ENCODE measurements at regions not wholly inside any gene's neighbourhood (a gene's known extent, or its start where the extent isn't known, plus 50 kb on each side); places are given as distances from the start of the nearest gene placed in this dataset.

DNA sequence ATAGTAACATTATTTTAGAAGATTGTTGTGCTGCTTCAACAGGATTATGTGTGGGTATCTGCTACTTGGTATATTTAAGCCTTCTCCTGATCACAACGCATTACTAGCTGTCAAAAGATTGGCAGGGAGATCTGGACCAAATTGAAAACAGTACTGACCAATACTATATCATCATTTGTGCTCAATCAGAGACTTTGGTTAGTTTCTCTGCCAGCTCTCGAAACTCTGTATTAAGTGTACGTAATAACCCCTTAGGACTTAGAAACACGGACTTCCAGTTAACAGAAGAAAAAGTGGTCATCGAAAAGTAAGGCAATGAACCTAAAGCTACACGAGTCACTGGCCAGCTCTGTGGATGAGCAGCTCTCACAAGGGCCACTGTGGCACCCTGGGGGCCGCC, 146.0 kb downstream of the EVX1 start:
- no peaks in the 10 kb centered on the region for H3K4me1 ChIP-seq (ENCODE audit: control insufficient read depth, insufficient read depth, low read length, poor library complexity, severe bottlenecking)
- no peaks in the 10 kb centered on the region for H3K36me3 ChIP-seq (ENCODE audit: control insufficient read depth, insufficient read depth, low read length)
- H3K9me3 ChIP-seq (ENCODE audit: control insufficient read depth, low read length), result no peaks in the 10 kb centered on the region
- WGBS, 2 experiments (ENCODE audit: insufficient coverage in 2 of 2), result 87 to 89% methylated on average over 6 to 7 of the region's 7 CpGs
- no peak overlapping the region for H3K4me3 ChIP-seq (ENCODE audit: extremely low read depth, insufficient read depth, low read length, poor library complexity, severe bottlenecking)
- H3K27ac ChIP-seq (ENCODE audit: low read depth, low read length, severe bottlenecking), result no peak overlapping the region

GRCh38 chr7:27389496-27389895, 146.9 kb downstream of the EVX1 start:
- WGBS, 2 experiments (ENCODE audit: insufficient coverage in 2 of 2), result 86 to 90% methylated on average over 2 to 3 of the region's 3 CpGs
- H3K9me3 ChIP-seq (ENCODE audit: control insufficient read depth, low read length), result no peaks in the 10 kb centered on the region
- H3K36me3 ChIP-seq (ENCODE audit: control insufficient read depth, insufficient read depth, low read length), result no peaks in the 10 kb centered on the region
- no peak overlapping the region for H3K27ac ChIP-seq (ENCODE audit: low read depth, low read length, severe bottlenecking)
- no peak overlapping the region for H3K4me3 ChIP-seq (ENCODE audit: extremely low read depth, insufficient read depth, low read length, poor library complexity, severe bottlenecking)
- no peaks in the 10 kb centered on the region for H3K4me1 ChIP-seq (ENCODE audit: control insufficient read depth, insufficient read depth, low read length, poor library complexity, severe bottlenecking)

GRCh38 chr7:27392477-27392876, 149.9 kb downstream of the EVX1 start:
- Histone ChIP-seq H3K4me1 (ENCODE audit: control insufficient read depth, insufficient read depth, low read length, poor library complexity, severe bottlenecking) (no peaks in the 10 kb centered on the region), H3K9me3 (ENCODE audit: control insufficient read depth, low read length) (no peaks in the 10 kb centered on the region), H3K4me3 (ENCODE audit: extremely low read depth, insufficient read depth, low read length, poor library complexity, severe bottlenecking) (no peak overlapping the region), H3K27ac (ENCODE audit: low read depth, low read length, severe bottlenecking) (no peak overlapping the region), H3K36me3 (ENCODE audit: control insufficient read depth, insufficient read depth, low read length) (no peaks in the 10 kb centered on the region)
- WGBS, 2 experiments (ENCODE audit: insufficient coverage in 2 of 2), result 88% methylated on average over 1 of the region's 1 CpG; no CpG with 5 or more reads in 1 of the 2 experiments

DNA sequence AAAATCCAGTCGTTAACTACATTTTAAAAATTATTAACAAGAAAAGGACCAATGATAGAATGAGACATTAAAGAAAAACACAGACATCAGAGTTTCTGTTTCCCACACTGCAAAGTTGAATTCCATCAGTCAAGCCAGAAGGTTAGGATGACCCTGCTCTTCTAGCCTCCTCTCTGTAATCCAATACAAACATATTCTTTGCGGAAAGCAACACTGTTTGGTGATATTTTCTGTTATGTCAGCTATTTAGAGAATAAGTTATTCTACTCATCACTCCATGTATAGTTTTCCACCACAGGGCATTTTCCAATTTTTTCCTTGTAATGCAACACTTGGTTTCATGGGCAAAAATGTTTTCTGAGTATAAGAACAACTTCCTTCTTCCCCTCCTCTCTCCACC, 152.3 kb downstream of the EVX1 start:
- Histone ChIP-seq H3K4me3 (ENCODE audit: extremely low read depth, insufficient read depth, low read length, poor library complexity, severe bottlenecking) (no peak overlapping the region), H3K36me3 (ENCODE audit: control insufficient read depth, insufficient read depth, low read length) (no peaks in the 10 kb centered on the region), H3K4me1 (ENCODE audit: control insufficient read depth, insufficient read depth, low read length, poor library complexity, severe bottlenecking) (no peaks in the 10 kb centered on the region), H3K9me3 (ENCODE audit: control insufficient read depth, low read length) (no peaks in the 10 kb centered on the region), H3K27ac (ENCODE audit: low read depth, low read length, severe bottlenecking) (no peak overlapping the region)
- WGBS, 2 experiments (ENCODE audit: insufficient coverage in 2 of 2), result no CpG with 5 or more reads among the region's 2 CpGs

DNA sequence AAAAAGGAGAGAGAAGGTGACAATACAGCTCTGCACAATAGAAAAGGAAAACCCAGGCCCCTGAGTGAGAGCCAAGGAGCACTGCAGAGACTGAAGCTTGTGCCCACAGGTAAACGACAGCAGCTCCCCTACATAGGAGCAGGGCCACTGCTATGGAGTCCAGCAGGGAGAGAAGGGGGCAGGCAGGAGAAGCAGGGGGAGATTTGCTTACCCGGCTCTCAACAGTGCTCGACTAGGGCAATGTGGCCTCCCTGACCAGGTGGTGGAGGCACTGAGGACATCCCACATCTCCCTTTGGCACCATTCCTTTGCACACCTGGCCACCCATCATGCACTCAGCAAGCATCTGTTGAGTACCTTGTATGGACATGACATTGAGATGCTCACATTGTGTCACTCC, 153.0 kb downstream of the EVX1 start:
- Histone ChIP-seq H3K27ac (ENCODE audit: low read depth, low read length, severe bottlenecking) (no peak overlapping the region), H3K36me3 (ENCODE audit: control insufficient read depth, insufficient read depth, low read length) (no peaks in the 10 kb centered on the region), H3K9me3 (ENCODE audit: control insufficient read depth, low read length) (no peaks in the 10 kb centered on the region), H3K4me3 (ENCODE audit: extremely low read depth, insufficient read depth, low read length, poor library complexity, severe bottlenecking) (no peak overlapping the region), H3K4me1 (ENCODE audit: control insufficient read depth, insufficient read depth, low read length, poor library complexity, severe bottlenecking) (no peaks in the 10 kb centered on the region)
- 80 to 100% methylated on average over 3 of the region's 3 CpGs for WGBS, 2 experiments (ENCODE audit: insufficient coverage in 2 of 2)

DNA sequence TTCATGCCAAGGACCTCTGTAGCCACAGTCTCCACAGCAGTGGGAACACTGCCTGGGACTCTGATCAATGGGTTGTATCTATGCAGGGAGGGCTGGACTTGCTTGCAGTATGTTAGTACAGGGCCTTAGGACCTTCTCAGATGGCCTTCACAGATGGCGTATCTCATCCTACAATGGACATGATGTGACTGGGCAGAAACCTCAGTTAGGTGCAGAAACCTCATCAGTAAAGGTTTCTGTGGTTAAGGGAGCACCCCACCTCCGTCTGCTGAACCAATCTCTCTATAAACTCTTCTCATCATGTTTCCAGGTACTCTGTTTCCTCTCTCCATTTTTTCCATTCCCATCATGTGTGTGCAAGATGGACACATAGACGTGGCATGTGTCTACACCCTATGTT, 154.9 kb downstream of the EVX1 start:
- Histone ChIP-seq H3K27ac (ENCODE audit: low read depth, low read length, severe bottlenecking) (no peak overlapping the region), H3K4me1 (ENCODE audit: control insufficient read depth, insufficient read depth, low read length, poor library complexity, severe bottlenecking) (no peaks in the 10 kb centered on the region), H3K4me3 (ENCODE audit: extremely low read depth, insufficient read depth, low read length, poor library complexity, severe bottlenecking) (no peak overlapping the region), H3K9me3 (ENCODE audit: control insufficient read depth, low read length) (no peaks in the 10 kb centered on the region), H3K36me3 (ENCODE audit: control insufficient read depth, insufficient read depth, low read length) (no peaks in the 10 kb centered on the region)
- WGBS, 2 experiments (ENCODE audit: insufficient coverage in 2 of 2), result 100% methylated on average over 1 to 2 of the region's 3 CpGs

DNA sequence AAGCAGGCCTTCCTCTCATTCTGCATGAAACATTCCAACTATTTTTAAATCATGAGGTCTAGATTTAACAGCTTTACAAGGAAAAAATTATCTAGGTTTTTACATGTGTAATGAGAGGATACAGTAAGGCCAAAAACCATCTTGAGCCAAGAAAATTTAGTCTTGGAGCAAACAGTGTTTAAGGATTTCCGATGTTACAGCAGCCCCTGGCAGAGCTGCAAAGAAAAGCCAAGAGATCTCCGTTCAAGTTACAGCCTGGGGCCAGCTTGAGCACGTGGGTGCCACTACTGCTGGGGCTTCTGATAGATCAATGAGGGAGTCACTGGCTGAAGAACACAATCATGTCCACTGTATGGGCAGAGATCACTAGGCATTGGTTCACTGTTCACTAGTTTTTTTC, 156.2 kb downstream of the EVX1 start:
- WGBS, 2 experiments (ENCODE audit: insufficient coverage in 2 of 2), result 72% methylated on average over 3 of the region's 3 CpGs
- no peaks in the 10 kb centered on the region for H3K36me3 ChIP-seq (ENCODE audit: control insufficient read depth, insufficient read depth, low read length)
- H3K4me1 ChIP-seq (ENCODE audit: control insufficient read depth, insufficient read depth, low read length, poor library complexity, severe bottlenecking), result no peaks in the 10 kb centered on the region
- H3K27ac ChIP-seq (ENCODE audit: low read depth, low read length, severe bottlenecking), result no peak overlapping the region
- H3K9me3 ChIP-seq (ENCODE audit: control insufficient read depth, low read length), result no peaks in the 10 kb centered on the region
- H3K4me3 ChIP-seq (ENCODE audit: extremely low read depth, insufficient read depth, low read length, poor library complexity, severe bottlenecking), result no peak overlapping the region

GRCh38 chr7:27399791-27400567, 157.4 kb downstream of the EVX1 start:
- Histone ChIP-seq H3K36me3 (ENCODE audit: control insufficient read depth, insufficient read depth, low read length) (no peaks in the 10 kb centered on the region), H3K27ac (ENCODE audit: low read depth, low read length, severe bottlenecking) (no peak overlapping the region), H3K9me3 (ENCODE audit: control insufficient read depth, low read length) (no peaks in the 10 kb centered on the region), H3K4me3 (ENCODE audit: extremely low read depth, insufficient read depth, low read length, poor library complexity, severe bottlenecking) (no peak overlapping the region), H3K4me1 (ENCODE audit: control insufficient read depth, insufficient read depth, low read length, poor library complexity, severe bottlenecking) (no peaks in the 10 kb centered on the region)
- whole genome bisulfite sequencing, 2 experiments (ENCODE audit: insufficient coverage in 2 of 2), result 85 to 86% methylated on average over 9 to 10 of the region's 11 CpGs

DNA sequence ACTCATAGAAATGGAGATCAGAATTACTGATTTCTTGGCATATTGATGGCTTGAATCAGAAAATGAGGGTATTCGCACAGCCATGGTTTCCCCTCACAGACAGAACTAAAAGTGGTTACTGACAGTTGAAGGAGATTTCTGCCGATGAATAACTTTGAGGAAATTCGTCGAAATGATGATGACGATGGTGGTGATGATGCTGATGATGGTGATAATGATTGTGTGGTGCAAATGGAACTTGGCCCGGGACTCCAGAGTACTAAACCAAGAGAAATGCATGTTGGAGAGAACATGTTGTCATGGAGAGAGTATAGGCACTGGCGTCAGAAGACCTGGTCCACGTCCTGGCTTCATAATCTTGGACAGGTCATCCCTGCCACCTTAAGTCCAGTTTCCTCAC, 163.2 kb downstream of the EVX1 start:
- 93 to 95% methylated on average over 8 of the region's 8 CpGs for WGBS, 2 experiments (ENCODE audit: insufficient coverage in 2 of 2)
- no peaks in the 10 kb centered on the region for H3K36me3 ChIP-seq (ENCODE audit: control insufficient read depth, insufficient read depth, low read length)
- no peaks in the 10 kb centered on the region for H3K9me3 ChIP-seq (ENCODE audit: control insufficient read depth, low read length)
- H3K27ac ChIP-seq (ENCODE audit: low read depth, low read length, severe bottlenecking), result no peak overlapping the region
- H3K4me3 ChIP-seq (ENCODE audit: extremely low read depth, insufficient read depth, low read length, poor library complexity, severe bottlenecking), result no peak overlapping the region
- H3K4me1 ChIP-seq (ENCODE audit: control insufficient read depth, insufficient read depth, low read length, poor library complexity, severe bottlenecking), result no peaks in the 10 kb centered on the region

DNA sequence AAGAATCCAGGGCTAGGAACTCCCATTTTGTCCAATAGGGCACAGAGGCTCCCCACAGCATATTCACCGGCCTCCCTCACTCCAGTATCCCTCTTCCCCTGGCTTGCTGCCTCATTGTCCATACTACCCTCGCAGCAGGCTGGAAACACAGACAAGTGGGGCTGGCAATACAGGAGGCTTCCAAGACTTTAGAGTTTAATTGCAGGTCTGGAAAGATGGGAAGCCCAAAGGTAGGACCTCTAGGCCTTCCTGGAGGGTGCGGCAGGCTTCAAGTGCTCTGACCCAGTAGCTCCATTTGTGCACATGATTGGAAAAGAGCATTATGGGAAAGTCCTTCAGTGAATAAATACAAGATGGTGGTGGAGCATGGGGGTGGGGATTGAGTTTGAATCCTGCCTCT, 166.7 kb downstream of the EVX1 start:
- WGBS, 2 experiments (ENCODE audit: insufficient coverage in 2 of 2), result 67 to 68% methylated on average over 2 of the region's 3 CpGs
- H3K27ac ChIP-seq (ENCODE audit: low read depth, low read length, severe bottlenecking), result no peak overlapping the region
- H3K36me3 ChIP-seq (ENCODE audit: control insufficient read depth, insufficient read depth, low read length), result no peaks in the 10 kb centered on the region
- H3K9me3 ChIP-seq (ENCODE audit: control insufficient read depth, low read length), result no peaks in the 10 kb centered on the region
- H3K4me3 ChIP-seq (ENCODE audit: extremely low read depth, insufficient read depth, low read length, poor library complexity, severe bottlenecking), result no peak overlapping the region
- H3K4me1 ChIP-seq (ENCODE audit: control insufficient read depth, insufficient read depth, low read length, poor library complexity, severe bottlenecking), result no peaks in the 10 kb centered on the region

GRCh38 chr7:27409776-27410175, 167.2 kb downstream of the EVX1 start:
- H3K4me3 ChIP-seq (ENCODE audit: extremely low read depth, insufficient read depth, low read length, poor library complexity, severe bottlenecking), result no peak overlapping the region
- no peaks in the 10 kb centered on the region for H3K36me3 ChIP-seq (ENCODE audit: control insufficient read depth, insufficient read depth, low read length)
- H3K9me3 ChIP-seq (ENCODE audit: control insufficient read depth, low read length), result no peaks in the 10 kb centered on the region
- no peak overlapping the region for H3K27ac ChIP-seq (ENCODE audit: low read depth, low read length, severe bottlenecking)
- H3K4me1 ChIP-seq (ENCODE audit: control insufficient read depth, insufficient read depth, low read length, poor library complexity, severe bottlenecking), result no peaks in the 10 kb centered on the region
- 50% methylated on average over 2 of the region's 2 CpGs; no CpG with 5 or more reads in 1 of the 2 experiments for whole genome bisulfite sequencing, 2 experiments (ENCODE audit: insufficient coverage in 2 of 2)
